BE2C (cell line): ENCODE measurements at regions not wholly inside any gene's neighbourhood (a gene's known extent, or its start where the extent isn't known, plus 50 kb on each side); places are given as distances from the start of the nearest gene placed in this dataset.

Experiments used
- DNase-seq: peaks from one replicate; pipeline ENCODE4 v3.0.0-alpha.2; 2020
- H3K27me3 ChIP-seq: fragments of 250-450 bp; sonication (Bioruptor Pico); 2 replicates; pipeline ENCODE4 v1.5.1; 2020; ENCODE audit warnings: mild to moderate bottlenecking
- H3K36me3 ChIP-seq: fragments of 250-450 bp; sonication (Bioruptor Pico); 2 replicates; pipeline ENCODE4 v1.5.1; 2020; ENCODE audit warnings: mild to moderate bottlenecking
- H3K4me1 ChIP-seq: fragments of 250-450 bp; sonication (Bioruptor Pico); 2 replicates; pipeline ENCODE4 v1.5.1; 2020
- H3K4me3 ChIP-seq: 2 replicates; pipeline ENCODE4 v1.5.1; 2011; ENCODE audit warnings: low read depth, low read length
- H3K9me3 ChIP-seq: fragments of 250-450 bp; sonication (Bioruptor Pico); 2 replicates; pipeline ENCODE4 v1.5.1; 2020
- TF ChIP-seq, protein P1 (sequence below): IDR thresholded peaks from 2 replicates; pipeline ENCODE4 v1.5.1; 2012; ENCODE audit warnings: mild to moderate bottlenecking, low read depth, low read length

DNA sequence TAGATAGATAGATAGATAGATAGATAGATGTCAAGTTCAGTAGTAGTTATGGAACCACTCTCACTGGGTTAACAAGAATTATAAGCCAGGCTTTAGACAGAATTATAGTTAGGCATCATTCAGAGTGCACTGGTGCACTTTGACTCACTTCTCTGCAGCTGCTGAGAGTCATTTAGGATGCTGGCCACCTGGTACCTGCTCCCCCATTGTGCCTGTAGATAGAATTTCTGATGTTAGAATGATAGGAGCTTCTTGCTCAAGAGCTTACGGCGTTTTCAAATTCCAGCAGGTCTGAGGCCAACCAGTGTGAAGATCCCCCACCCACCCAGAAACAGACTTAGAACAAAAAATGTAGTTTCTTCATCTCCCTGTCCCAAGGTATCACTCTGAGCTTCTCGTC, 107.8 kb upstream of the HMCN1 start:
- H3K36me3 ChIP-seq = no peaks in the 10 kb centered on the region

DNA sequence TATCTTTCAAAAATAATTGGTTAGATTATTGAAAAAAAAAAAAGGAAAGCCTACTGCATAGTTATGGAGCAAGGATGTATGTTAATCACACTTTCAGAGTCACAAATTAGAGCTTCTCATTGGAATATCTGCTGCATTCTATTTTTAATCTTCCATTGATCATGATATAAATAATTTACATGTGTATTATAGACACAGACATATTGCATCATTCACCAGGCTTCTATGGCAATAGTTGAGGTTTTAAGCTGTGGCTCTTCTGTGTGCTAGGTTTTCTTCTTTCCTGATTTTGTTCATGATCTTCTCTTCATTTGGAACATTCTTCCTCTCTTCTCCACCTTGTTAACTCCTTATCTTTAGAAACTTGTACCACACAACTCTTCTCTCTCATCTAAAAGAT, 123.2 kb upstream of the HMCN1 start:
- DNase-seq = no peak
- Histone ChIP-seq H3K27me3 (no peaks in the 10 kb centered on the region), H3K9me3 (no peaks in the 10 kb centered on the region), H3K4me3 (no peak overlapping the region), H3K4me1 (no peaks in the 10 kb centered on the region), H3K36me3 (no peaks in the 10 kb centered on the region)
- TF ChIP-seq, protein P1, sequence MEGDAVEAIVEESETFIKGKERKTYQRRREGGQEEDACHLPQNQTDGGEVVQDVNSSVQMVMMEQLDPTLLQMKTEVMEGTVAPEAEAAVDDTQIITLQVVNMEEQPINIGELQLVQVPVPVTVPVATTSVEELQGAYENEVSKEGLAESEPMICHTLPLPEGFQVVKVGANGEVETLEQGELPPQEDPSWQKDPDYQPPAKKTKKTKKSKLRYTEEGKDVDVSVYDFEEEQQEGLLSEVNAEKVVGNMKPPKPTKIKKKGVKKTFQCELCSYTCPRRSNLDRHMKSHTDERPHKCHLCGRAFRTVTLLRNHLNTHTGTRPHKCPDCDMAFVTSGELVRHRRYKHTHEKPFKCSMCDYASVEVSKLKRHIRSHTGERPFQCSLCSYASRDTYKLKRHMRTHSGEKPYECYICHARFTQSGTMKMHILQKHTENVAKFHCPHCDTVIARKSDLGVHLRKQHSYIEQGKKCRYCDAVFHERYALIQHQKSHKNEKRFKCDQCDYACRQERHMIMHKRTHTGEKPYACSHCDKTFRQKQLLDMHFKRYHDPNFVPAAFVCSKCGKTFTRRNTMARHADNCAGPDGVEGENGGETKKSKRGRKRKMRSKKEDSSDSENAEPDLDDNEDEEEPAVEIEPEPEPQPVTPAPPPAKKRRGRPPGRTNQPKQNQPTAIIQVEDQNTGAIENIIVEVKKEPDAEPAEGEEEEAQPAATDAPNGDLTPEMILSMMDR = no peak

More for the DNA sequence above, 107.8 kb upstream of the HMCN1 start:
- Histone ChIP-seq H3K4me3 (no peak overlapping the region), H3K27me3 (no peaks in the 10 kb centered on the region), H3K4me1 (no peaks in the 10 kb centered on the region), H3K9me3 (no peaks in the 10 kb centered on the region)
- TF ChIP-seq, protein P1 = no peak
- DNase-seq = no peak

DNA sequence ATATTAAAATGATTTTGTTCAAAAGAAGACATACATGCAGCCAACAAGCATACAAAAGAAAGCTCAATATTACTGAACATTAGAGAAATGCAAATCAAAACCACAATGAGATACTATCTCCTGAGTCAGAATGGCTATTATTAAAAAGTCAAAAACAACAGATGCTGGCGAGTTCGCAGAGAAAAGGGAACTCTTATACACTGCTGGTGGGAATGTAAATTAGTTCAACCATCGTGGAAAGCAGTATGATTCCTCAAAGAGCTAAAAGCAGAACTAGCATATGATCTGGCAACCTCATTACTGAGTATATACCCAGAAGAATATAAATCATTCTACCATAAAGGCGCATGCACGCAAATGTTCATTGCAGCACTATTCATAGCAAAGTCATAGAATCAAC, 126.0 kb upstream of the HMCN1 start:
- no peaks in the 10 kb centered on the region for H3K27me3 ChIP-seq
- H3K36me3 ChIP-seq = no peaks in the 10 kb centered on the region
- H3K4me3 ChIP-seq = no peak overlapping the region
- H3K9me3 ChIP-seq = no peaks in the 10 kb centered on the region
- H3K4me1 ChIP-seq = no peaks in the 10 kb centered on the region
- TF ChIP-seq, protein P1 = no peak
- no peak for DNase-seq

DNA sequence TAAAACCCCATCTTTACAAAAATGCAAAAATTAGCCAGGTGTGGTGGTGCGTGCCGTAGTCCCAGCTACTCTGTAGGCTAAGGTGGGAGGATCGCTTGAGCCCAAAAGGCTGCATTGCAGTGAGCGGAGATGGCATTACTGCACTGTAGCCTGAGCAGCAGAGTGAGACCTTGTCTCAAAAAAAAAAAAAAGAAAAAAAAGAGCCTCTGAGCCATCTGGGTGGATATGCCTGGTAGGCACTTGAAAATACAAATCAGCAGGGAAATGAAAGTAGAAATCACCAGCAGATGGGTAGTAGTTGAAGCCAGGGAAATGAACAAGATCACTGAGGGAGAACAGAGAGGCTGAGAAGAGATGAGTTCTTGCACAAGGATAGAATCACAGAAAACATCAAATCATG, 131.0 kb upstream of the HMCN1 start:
- Histone ChIP-seq H3K36me3 (no peaks in the 10 kb centered on the region), H3K9me3 (no peaks in the 10 kb centered on the region), H3K27me3 (no peaks in the 10 kb centered on the region), H3K4me1 (no peaks in the 10 kb centered on the region), H3K4me3 (no peak overlapping the region)
- DNase-seq = no peak
- TF ChIP-seq, protein P1 = no peak

DNA sequence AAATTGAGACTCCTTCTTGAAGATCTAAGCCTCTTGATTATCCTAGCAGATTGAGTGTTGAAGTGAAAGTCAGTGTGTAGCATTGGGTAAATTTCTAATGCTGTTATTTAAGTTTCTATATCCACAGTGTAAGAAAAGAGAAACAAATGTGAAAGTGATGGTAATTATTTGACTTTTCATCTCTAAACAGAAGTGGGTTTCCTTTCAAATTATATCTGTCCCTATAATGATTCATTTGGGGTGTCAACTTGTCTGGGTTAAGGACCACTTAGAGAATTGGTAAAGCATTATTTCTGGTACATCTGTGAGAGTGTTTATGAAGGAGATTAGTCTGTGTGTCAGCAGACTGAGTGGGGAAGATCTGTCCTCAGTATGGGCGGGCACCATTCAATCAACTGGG, 133.0 kb upstream of the HMCN1 start:
- no peaks in the 10 kb centered on the region for H3K9me3 ChIP-seq
- TF ChIP-seq, protein P1 = no peak
- H3K36me3 ChIP-seq = no peaks in the 10 kb centered on the region
- no peaks in the 10 kb centered on the region for H3K4me1 ChIP-seq
- H3K4me3 ChIP-seq = no peak overlapping the region
- no peaks in the 10 kb centered on the region for H3K27me3 ChIP-seq
- no peak for DNase-seq

DNA sequence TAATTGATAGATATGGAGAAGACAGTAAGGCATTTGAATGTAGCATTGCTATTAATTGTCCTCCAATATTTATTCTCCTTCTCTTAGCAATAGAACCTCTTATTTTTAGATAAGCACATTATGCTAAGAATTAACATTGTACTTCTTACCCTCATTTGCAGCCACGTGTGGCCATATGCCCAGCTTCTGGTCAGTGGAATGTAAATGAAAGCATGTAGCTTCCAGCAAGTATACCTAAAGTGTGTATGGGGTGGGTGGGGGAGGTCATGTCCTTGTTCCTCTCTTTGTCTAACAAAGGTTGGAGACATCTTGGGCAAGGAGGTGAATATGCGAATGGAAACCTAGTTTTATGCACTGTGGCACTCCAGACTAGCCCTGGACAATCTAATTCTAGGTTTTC, 133.6 kb upstream of the HMCN1 start:
- Histone ChIP-seq H3K9me3 (no peaks in the 10 kb centered on the region), H3K4me3 (no peak overlapping the region), H3K36me3 (no peaks in the 10 kb centered on the region), H3K4me1 (no peaks in the 10 kb centered on the region), H3K27me3 (no peaks in the 10 kb centered on the region)
- TF ChIP-seq, protein P1 = no peak
- no peak for DNase-seq
